Endodermal cell (in vitro differentiated cells): ENCODE measurements at regions not wholly inside any gene's neighbourhood (a gene's known extent, or its start where the extent isn't known, plus 50 kb on each side); places are given as distances from the start of the nearest gene placed in this dataset.
"Not testable (repeated sequence)": the region's sequence is repeated elsewhere in the genome, so short reads cannot be mapped to it uniquely, and the experiment has no call there.

Experiments
- DNase-seq: peaks from one replicate; pipeline ENCODE4 v3.0.0-alpha.2; 2017
- H3K27ac ChIP-seq: 2 replicates; pipeline ENCODE4 v1.5.1; 2013; ENCODE audit warnings: mild to moderate bottlenecking, low read depth, low read length, moderate library complexity
- H3K27me3 ChIP-seq: 2 replicates; pipeline ENCODE4 v1.6.1; 2013; ENCODE audit warnings: mild to moderate bottlenecking, low read length, moderate library complexity; ENCODE audit not compliant: insufficient read depth, control insufficient read depth, poor library complexity, severe bottlenecking
- H3K36me3 ChIP-seq: 2 replicates; pipeline ENCODE4 v1.7.0; 2013; ENCODE audit warnings: mild to moderate bottlenecking, low read length, moderate library complexity; ENCODE audit not compliant: control insufficient read depth, insufficient read depth
- H3K4me1 ChIP-seq: one replicate; pipeline ENCODE4 v1.7.0; 2013; ENCODE audit warnings: low read length; ENCODE audit not compliant: control insufficient read depth, insufficient read depth
- H3K4me3 ChIP-seq: 2 replicates; pipeline ENCODE4 v1.5.1; 2013; ENCODE audit warnings: mild to moderate bottlenecking, low read length, moderate library complexity
- H3K9ac ChIP-seq: 2 replicates; pipeline ENCODE4 v1.6.1; 2013; ENCODE audit warnings: mild to moderate bottlenecking, low read length, moderate library complexity; ENCODE audit not compliant: poor library complexity, severe bottlenecking; ENCODE audit errors: extremely low read depth
- H3K9me3 ChIP-seq: 2 replicates; pipeline ENCODE4 v1.6.1; 2013; ENCODE audit warnings: mild to moderate bottlenecking, low read length, moderate library complexity; ENCODE audit not compliant: control insufficient read depth
- H3K27ac Mint-ChIP-seq: 2 replicates; pipeline ENCODE4 v1.8.0; 2020; ENCODE audit warnings: mixed read lengths
- H3K27me3 Mint-ChIP-seq: 2 replicates; pipeline ENCODE4 v1.8.0; 2021; ENCODE audit warnings: mild to moderate bottlenecking, mixed read lengths; ENCODE audit not compliant: insufficient read depth
- H3K36me3 Mint-ChIP-seq: 2 replicates; pipeline ENCODE4 v1.8.0; 2020; ENCODE audit warnings: low read depth, mixed read lengths
- H3K4me1 Mint-ChIP-seq: 2 replicates; pipeline ENCODE4 v1.8.0; 2020; ENCODE audit warnings: mixed read lengths
- H3K4me3 Mint-ChIP-seq: 2 replicates; pipeline ENCODE4 v1.8.0; 2020; ENCODE audit warnings: mild to moderate bottlenecking, moderate library complexity, mixed read lengths
- H3K9me3 Mint-ChIP-seq: 2 replicates; pipeline ENCODE4 v1.8.0; 2020; ENCODE audit warnings: mild to moderate bottlenecking, mixed read lengths
- WGBS, 2 experiments: methylation state at CpG; one replicate each; pipeline versions ENCODE4 v1.1.5 to v1.1.7; 2013; ENCODE audit warnings: missing lambda C conversion rate in 2 of 2, mixed read lengths in 1 of 2; ENCODE audit not compliant: insufficient coverage in 1 of 2, insufficient read length in 1 of 2; 5-methylcytosine and 5-hydroxymethylcytosine counted together

DNA sequence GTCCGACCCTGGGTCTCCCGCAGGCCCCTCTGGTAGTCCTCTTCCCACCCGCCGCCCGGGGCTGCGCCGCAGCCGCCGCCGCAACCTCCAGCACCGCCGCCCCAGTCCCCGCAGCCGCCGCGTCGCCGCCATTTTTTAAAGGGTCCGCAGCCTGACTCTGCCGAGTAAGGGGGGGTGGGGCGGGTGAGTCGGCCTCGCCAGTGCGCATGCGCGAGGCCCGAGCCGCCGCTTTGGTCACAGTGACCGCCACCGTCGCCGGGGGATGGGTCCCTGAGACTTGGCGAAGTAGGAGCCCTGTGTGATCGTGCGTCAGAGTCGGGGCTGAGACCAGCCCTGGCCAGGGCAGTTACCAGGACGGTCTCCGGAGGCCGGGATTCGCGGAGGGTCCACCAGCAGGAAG lies 532.8 kb downstream of the FOXD4L4 start:
- not testable (repeated sequence) for DNase-seq, H3K36me3 Mint-ChIP-seq, H3K27me3 ChIP-seq, H3K27me3 Mint-ChIP-seq, H3K36me3 ChIP-seq, H3K27ac ChIP-seq, H3K9ac ChIP-seq, H3K27ac Mint-ChIP-seq, H3K4me1 ChIP-seq, H3K9me3 ChIP-seq, H3K9me3 Mint-ChIP-seq, H3K4me3 ChIP-seq, H3K4me1 Mint-ChIP-seq
- peak overlapping the region; percentile 65 for H3K4me3 Mint-ChIP-seq
- 1 to 2% methylated on average over 7 to 24 of the region's 42 CpGs for WGBS, 2 experiments

- H3K9ac ChIP-seq, H3K27me3 ChIP-seq, H3K4me3 Mint-ChIP-seq, H3K36me3 Mint-ChIP-seq, H3K36me3 ChIP-seq, H3K4me1 Mint-ChIP-seq, DNase-seq, H3K27ac Mint-ChIP-seq, H3K27me3 Mint-ChIP-seq, H3K9me3 ChIP-seq, H3K9me3 Mint-ChIP-seq, H3K27ac ChIP-seq, H3K4me3 ChIP-seq, H3K4me1 ChIP-seq: not testable (repeated sequence)
- 87% methylated on average over 1 of the region's 5 CpGs; no CpG with 5 or more reads in 1 of the 2 experiments for WGBS, 2 experiments
Measured at GRCh38 chr9:66278809-66279208, 541.9 kb downstream of the FOXD4L4 start.
